Body of pancreas (tissue), 4 donors: ENCODE measurements at regions not wholly inside any gene's neighbourhood (a gene's known extent, or its start where the extent isn't known, plus 50 kb on each side); places are given as distances from the start of the nearest gene placed in this dataset.
"Not testable (repeated sequence)": the region's sequence is repeated elsewhere in the genome, so short reads cannot be mapped to it uniquely, and the experiment has no call there.

Source experiments
- ATAC-seq: fragments of 150-250 bp; one replicate; pipeline ENCODE4 v1.9.1; 2016
- DNase-seq, 4 donors: peaks; one replicate each; pipeline ENCODE4 v3.0.0-alpha.2; 2019
- H3K27ac ChIP-seq, 4 donors: fragments of 200-600 bp; sonication (generic); 1 replicate in 3 of 4; 2 replicates in 1 of 4; pipeline versions ENCODE4 v1.5.1 to v1.6.1; 2016 to 2019; ENCODE audit warnings: mild to moderate bottlenecking in 1 of 4, mixed read lengths in 1 of 4, moderate library complexity in 1 of 4
- H3K27me3 ChIP-seq, 2 donors: fragments of 200-600 bp; sonication (generic); one replicate each; pipeline ENCODE4 v1.6.0; 2016; ENCODE audit warnings: mild to moderate bottlenecking in 1 of 2
- H3K36me3 ChIP-seq, 2 donors: fragments of 200-600 bp; sonication (generic); replicated peaks in 1 of 2; 2 replicates each; pipeline ENCODE4 v1.5.1; 2016; ENCODE audit warnings: low read depth in 2 of 2; ENCODE audit not compliant: insufficient read depth in 1 of 2
- H3K4me1 ChIP-seq: fragments of 200-600 bp; sonication (generic); one replicate; pipeline ENCODE4 v1.6.0; 2016
- H3K4me3 ChIP-seq, 2 donors: fragments of 200-600 bp; sonication (generic); 1 replicate in 1 of 2; 2 replicates in 1 of 2; pipeline ENCODE4 v1.5.1; 2016 to 2019
- H3K9me3 ChIP-seq, 3 donors: fragments of 200-600 bp; sonication (generic); 1 replicate in 2 of 3; 2 replicates in 1 of 3; pipeline ENCODE4 v1.5.1; 2016
- POLR2A ChIP-seq, 3 donors: fragments of 450-650 bp; IDR thresholded peaks; one replicate each; pipeline ENCODE4 v1.6.1; 2016; ENCODE audit warnings: antibody characterized with exemption in 3 of 3, mild to moderate bottlenecking in 2 of 3
- WGBS, 2 donors: methylation state at CpG; one replicate each; pipeline ENCODE4 v1.1.5; 2017; 5-methylcytosine and 5-hydroxymethylcytosine counted together
- intact Hi-C: fragments of 100-400 bp; cut with DNase I; formaldehyde crosslinking; loops from one replicate; pipeline ENCODE4 v1.15.1; 2023
- TF ChIP-seq, protein P1 (sequence below), 7 experiments: fragments of 450-650 bp in 4 of 7; fragments of 200-600 bp in 3 of 7; sonication (generic) in 3 of 7; IDR thresholded peaks; one replicate each; pipeline ENCODE4 v1.5.1; 2016 to 2019; ENCODE audit warnings: antibody characterized with exemption in 7 of 7

- Histone ChIP-seq H3K36me3 (no peaks in the 10 kb centered on the region), H3K27me3 (no peaks in the 10 kb centered on the region), H3K4me3 (no peak overlapping the region), H3K27ac (no peak overlapping the region), H3K4me1 (peaks cover 7% of the 10 kb centered on the region), H3K9me3 (no peaks in the 10 kb centered on the region)
- intact Hi-C loops = no loop called here
- DNase-seq (no peak), ATAC-seq (no peak)
- no peak for TF ChIP-seq POLR2A (IDR thresholded peaks at IDR 0.05)
- TF ChIP-seq, protein P1, sequence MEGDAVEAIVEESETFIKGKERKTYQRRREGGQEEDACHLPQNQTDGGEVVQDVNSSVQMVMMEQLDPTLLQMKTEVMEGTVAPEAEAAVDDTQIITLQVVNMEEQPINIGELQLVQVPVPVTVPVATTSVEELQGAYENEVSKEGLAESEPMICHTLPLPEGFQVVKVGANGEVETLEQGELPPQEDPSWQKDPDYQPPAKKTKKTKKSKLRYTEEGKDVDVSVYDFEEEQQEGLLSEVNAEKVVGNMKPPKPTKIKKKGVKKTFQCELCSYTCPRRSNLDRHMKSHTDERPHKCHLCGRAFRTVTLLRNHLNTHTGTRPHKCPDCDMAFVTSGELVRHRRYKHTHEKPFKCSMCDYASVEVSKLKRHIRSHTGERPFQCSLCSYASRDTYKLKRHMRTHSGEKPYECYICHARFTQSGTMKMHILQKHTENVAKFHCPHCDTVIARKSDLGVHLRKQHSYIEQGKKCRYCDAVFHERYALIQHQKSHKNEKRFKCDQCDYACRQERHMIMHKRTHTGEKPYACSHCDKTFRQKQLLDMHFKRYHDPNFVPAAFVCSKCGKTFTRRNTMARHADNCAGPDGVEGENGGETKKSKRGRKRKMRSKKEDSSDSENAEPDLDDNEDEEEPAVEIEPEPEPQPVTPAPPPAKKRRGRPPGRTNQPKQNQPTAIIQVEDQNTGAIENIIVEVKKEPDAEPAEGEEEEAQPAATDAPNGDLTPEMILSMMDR (IDR thresholded peaks at IDR 0.05) = no peak
- WGBS, 2 donors = 20 to 27% methylated on average over 3 of the region's 3 CpGs
Observed at GRCh38 chr5:85388770-85389169, 1004.1 kb upstream of the EDIL3 start.

GRCh38 chr5:85392309-85392708, 1007.6 kb upstream of the EDIL3 start:
- ATAC-seq, H3K36me3 ChIP-seq, H3K27me3 ChIP-seq, H3K9me3 ChIP-seq, intact Hi-C loops, H3K27ac ChIP-seq, H3K4me1 ChIP-seq, DNase-seq, H3K4me3 ChIP-seq: not testable (repeated sequence)
- 84% methylated on average over 8 of the region's 8 CpGs for WGBS, 2 donors

DNA sequence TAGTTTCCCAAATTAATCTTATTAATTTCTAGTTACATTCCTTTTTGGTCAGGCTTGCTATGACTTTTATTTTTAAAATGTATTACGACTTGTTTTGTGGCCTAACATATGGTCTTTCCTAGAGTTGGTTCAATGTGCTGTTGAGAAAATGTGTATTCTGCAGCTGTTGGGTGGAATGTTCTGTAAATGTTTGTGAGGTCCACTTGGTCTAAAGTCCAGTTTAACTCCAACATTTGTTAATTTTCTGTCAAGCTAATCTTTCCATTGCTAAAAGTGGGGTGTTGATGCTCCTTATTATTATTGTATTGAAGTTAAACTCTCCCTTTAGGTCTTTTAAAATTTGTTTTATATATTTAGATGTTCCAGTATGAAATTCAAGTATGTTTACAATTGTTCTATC, 1010.8 kb upstream of the EDIL3 start:
- H3K27me3 ChIP-seq = no peaks in the 10 kb centered on the region
- no peak overlapping the region for H3K27ac ChIP-seq
- DNase-seq (no peak), ATAC-seq (no peak)
- intact Hi-C loops = no loop called here
- WGBS, 2 donors = 28 to 37% methylated on average over 1 of the region's 1 CpG
- TF ChIP-seq POLR2A (IDR thresholded peaks at IDR 0.05) = no peak
- TF ChIP-seq, protein P1 (IDR thresholded peaks at IDR 0.05) = no peak
- no peaks in the 10 kb centered on the region for H3K4me1 ChIP-seq
- H3K36me3 ChIP-seq = no peaks in the 10 kb centered on the region
- H3K9me3 ChIP-seq = no peaks in the 10 kb centered on the region
- H3K4me3 ChIP-seq = no peak overlapping the region

GRCh38 chr5:85397451-85397850, 1012.8 kb upstream of the EDIL3 start:
- ATAC-seq (no peak), DNase-seq (no peak)
- H3K4me3 ChIP-seq = no peak overlapping the region
- H3K27me3 ChIP-seq = no peaks in the 10 kb centered on the region
- H3K4me1 ChIP-seq = no peaks in the 10 kb centered on the region
- 58 to 86% methylated on average over 2 of the region's 2 CpGs for WGBS, 2 donors
- no peaks in the 10 kb centered on the region for H3K9me3 ChIP-seq
- intact Hi-C loops = no loop called here
- TF ChIP-seq, protein P1 (IDR thresholded peaks at IDR 0.05) = no peak
- no peak for TF ChIP-seq POLR2A (IDR thresholded peaks at IDR 0.05)
- no peaks in the 10 kb centered on the region for H3K36me3 ChIP-seq
- no peak overlapping the region for H3K27ac ChIP-seq

- no peaks in the 10 kb centered on the region for H3K27me3 ChIP-seq
- no peak for TF ChIP-seq POLR2A (IDR thresholded peaks at IDR 0.05)
- TF ChIP-seq, protein P1 (IDR thresholded peaks at IDR 0.05) = no peak
- intact Hi-C loops = no loop called here
- H3K36me3 ChIP-seq = no peaks in the 10 kb centered on the region
- no peak overlapping the region for H3K27ac ChIP-seq
- H3K4me3 ChIP-seq = no peak overlapping the region
- H3K9me3 ChIP-seq = no peaks in the 10 kb centered on the region
- ATAC-seq (no peak), DNase-seq (no peak)
- WGBS, 2 donors = 34 to 41% methylated on average over 1 of the region's 1 CpG
- H3K4me1 ChIP-seq = no peaks in the 10 kb centered on the region
Observed at GRCh38 chr5:85428426-85428934, 1043.8 kb upstream of the EDIL3 start.

- intact Hi-C loops, H3K9me3 ChIP-seq, ATAC-seq, H3K4me1 ChIP-seq, H3K36me3 ChIP-seq, H3K27me3 ChIP-seq, H3K27ac ChIP-seq, H3K4me3 ChIP-seq, DNase-seq: not testable (repeated sequence)
- 75 to 85% methylated on average over 5 to 7 of the region's 7 CpGs for WGBS, 2 donors
Observed at GRCh38 chr5:85431726-85432125, 1047.0 kb upstream of the EDIL3 start.
